SK-N-SH (cell line): ENCODE measurements at regions not wholly inside any gene's neighbourhood (a gene's known extent, or its start where the extent isn't known, plus 50 kb on each side); places are given as distances from the start of the nearest gene placed in this dataset.

Experiments used
- CTCF ChIA-PET: fragments of 300-600, 350-600 bp; formaldehyde crosslinking; extraction: SDS; loops from one replicate; lab custom pipeline; 2021; lab: Yijun Ruan, JAX
- POLR2A ChIA-PET: fragments of 350-600 bp; sonication (Branson Sonifier 250); formaldehyde crosslinking; extraction: SDS; loops from one replicate; lab custom pipeline; 2020; ENCODE audit warnings: antibody characterized with exemption, inconsistent platforms; lab: Yijun Ruan, JAX
- DNase-seq: peaks from one replicate; pipeline ENCODE4 v3.0.0; 2012
- H2AFZ ChIP-seq: fragments of 200-600 bp; sonication (generic); 2 replicates; pipeline ENCODE4 v1.8.1; 2016; ENCODE audit warnings: antibody characterized with exemption, mild to moderate bottlenecking, low read depth
- H3F3A ChIP-seq: fragments of 200-600 bp; sonication (generic); replicated peaks from 2 replicates; pipeline ENCODE3; 2016; ENCODE audit warnings: antibody characterized with exemption, mild to moderate bottlenecking; ENCODE audit not compliant: insufficient read depth
- H3K27ac ChIP-seq, 2 experiments: fragments of 200-500 bp in 1 of 2; fragments of 200-600 bp in 1 of 2; sonication (Bioruptor generic) in 1 of 2; sonication (generic), shearing (Covaris generic) in 1 of 2; 2 replicates each; pipeline versions ENCODE4 v1.5.1 to v1.6.1; 2014 to 2016; ENCODE audit warnings: low read depth in 2 of 2, inconsistent platforms in 1 of 2, low read length in 1 of 2, mild to moderate bottlenecking in 1 of 2, mixed read lengths in 1 of 2
- H3K27me3 ChIP-seq: fragments of 200-600 bp; sonication (generic), shearing (Covaris generic); 2 replicates; pipeline ENCODE4 v1.6.1; 2016; ENCODE audit warnings: mixed run types; ENCODE audit not compliant: insufficient read depth
- H3K36me3 ChIP-seq, 2 experiments: fragments of 200-500 bp in 1 of 2; fragments of 200-600 bp in 1 of 2; sonication (Bioruptor generic) in 1 of 2; sonication (generic) in 1 of 2; replicated peaks in 1 of 2; 2 replicates each; pipeline versions ENCODE3 to v1.5.1; 2014 to 2016; ENCODE audit warnings: low read length in 1 of 2, mild to moderate bottlenecking in 1 of 2; ENCODE audit not compliant: insufficient read depth in 2 of 2, control insufficient read depth in 1 of 2
- H3K4me1 ChIP-seq, 2 experiments: fragments of 200-500 bp in 1 of 2; fragments of 200-600 bp in 1 of 2; sonication (Bioruptor generic) in 1 of 2; sonication (generic), shearing (Covaris generic) in 1 of 2; 2 replicates each; pipeline versions ENCODE4 v1.5.1 to v1.6.1; 2014 to 2016; ENCODE audit warnings: low read depth in 1 of 2, low read length in 1 of 2, mixed run types in 1 of 2; ENCODE audit not compliant: insufficient read depth in 2 of 2, control insufficient read depth in 1 of 2
- H3K4me2 ChIP-seq: fragments of 200-600 bp; sonication (generic), shearing (Covaris generic); 2 replicates; pipeline ENCODE4 v1.6.1; 2017; ENCODE audit warnings: mixed run types
- H3K4me3 ChIP-seq, 2 experiments: fragments of 200-500 bp in 1 of 2; fragments of 200-600 bp in 1 of 2; sonication (Bioruptor generic) in 1 of 2; sonication (generic), shearing (Covaris generic) in 1 of 2; 2 replicates each; pipeline versions ENCODE4 v1.5.1 to v1.8.1; 2014 to 2016; ENCODE audit warnings: low read depth in 2 of 2, inconsistent platforms in 1 of 2, low read length in 1 of 2, mild to moderate bottlenecking in 1 of 2, mixed read lengths in 1 of 2, moderate library complexity in 1 of 2
- H3K79me2 ChIP-seq: fragments of 200-600 bp; sonication (generic); 2 replicates; pipeline ENCODE4 v1.8.1; 2017; ENCODE audit warnings: mild to moderate bottlenecking; ENCODE audit not compliant: insufficient read depth
- H3K9ac ChIP-seq: fragments of 200-600 bp; sonication (generic); 2 replicates; pipeline ENCODE4 v1.6.1; 2017; ENCODE audit warnings: mixed run types
- H3K9me2 ChIP-seq: fragments of 200-600 bp; sonication (generic); 2 replicates; pipeline ENCODE4 v1.6.1; 2017; ENCODE audit warnings: mixed run types
- H3K9me3 ChIP-seq: fragments of 200-600 bp; sonication (generic); 2 replicates; pipeline ENCODE4 v1.6.1; 2017; ENCODE audit warnings: mixed run types, mild to moderate bottlenecking, moderate library complexity
- H4K20me1 ChIP-seq: fragments of 200-600 bp; sonication (generic); 2 replicates; pipeline ENCODE4 v1.6.1; 2017; ENCODE audit warnings: mild to moderate bottlenecking, mixed run types; ENCODE audit not compliant: insufficient read depth
- ELF1 ChIP-seq: IDR thresholded peaks from 2 replicates; pipeline ENCODE4 v1.4.0; 2012
- EP300 ChIP-seq, 2 experiments: IDR thresholded peaks; 2 replicates each; pipeline versions ENCODE4 v1.4.0 to v1.6.1; 2012; ENCODE audit warnings: borderline replicate concordance in 1 of 2, low read depth in 1 of 2, low read length in 1 of 2
- FOSL2 ChIP-seq: IDR thresholded peaks from 2 replicates; pipeline ENCODE4 v1.4.0; 2012; ENCODE audit warnings: low read depth, mild to moderate bottlenecking, moderate library complexity, borderline replicate concordance
- FOXJ3 ChIP-seq: sonication (generic); formaldehyde crosslinking; IDR thresholded peaks from 2 replicates; pipeline ENCODE4 v1.5.1; 2020; ENCODE audit warnings: mild to moderate bottlenecking, missing genetic modification reagents
- MEF2A ChIP-seq: IDR thresholded peaks from 2 replicates; pipeline ENCODE4 v1.4.0; 2012; ENCODE audit warnings: low read depth, borderline replicate concordance
- NRF1 ChIP-seq: IDR thresholded peaks from 2 replicates; pipeline ENCODE4 v1.6.1; 2012; ENCODE audit warnings: low read depth, mild to moderate bottlenecking, low read length
- POLR2AphosphoS5 ChIP-seq: IDR thresholded peaks from 2 replicates; pipeline ENCODE4 v1.6.1; 2012; ENCODE audit warnings: low read depth, low read length
- RAD21 ChIP-seq: IDR thresholded peaks from 2 replicates; pipeline ENCODE4 v1.6.1; 2012; ENCODE audit warnings: mild to moderate bottlenecking, low read length
- RCOR1 ChIP-seq: fragments of 150-350 bp; IDR thresholded peaks from 2 replicates; pipeline ENCODE4 v1.6.1; 2017; ENCODE audit warnings: antibody characterized with exemption, low read length
- RFX5 ChIP-seq: IDR thresholded peaks from 2 replicates; pipeline ENCODE4 v1.6.1; 2012; ENCODE audit warnings: mild to moderate bottlenecking, improper control_type of control experiment, low read length
- RXRA ChIP-seq: IDR thresholded peaks from 2 replicates; pipeline ENCODE4 v1.4.0; 2012; ENCODE audit warnings: low read depth, mild to moderate bottlenecking, borderline replicate concordance
- SIN3A ChIP-seq: IDR thresholded peaks from 2 replicates; pipeline ENCODE4 v1.6.1; 2012; ENCODE audit warnings: low read depth, mild to moderate bottlenecking, low read length, moderate library complexity, borderline replicate concordance
- TCF12 ChIP-seq: IDR thresholded peaks from 2 replicates; pipeline ENCODE4 v1.4.0; 2012
- USF1 ChIP-seq: IDR thresholded peaks from 2 replicates; pipeline ENCODE4 v1.4.0; 2012; ENCODE audit warnings: low read depth, borderline replicate concordance
- YY1 ChIP-seq: IDR thresholded peaks from 2 replicates; pipeline ENCODE4 v1.4.0; 2012; ENCODE audit warnings: low read depth, mild to moderate bottlenecking
- whole genome bisulfite sequencing: methylation state at CpG from one replicate; pipeline ENCODE4 v1.1.6; 2017; ENCODE audit warnings: low lambda C conversion rate; 5-methylcytosine and 5-hydroxymethylcytosine counted together
- TF ChIP-seq, protein P1 (sequence below): fragments of 150-350 bp; IDR thresholded peaks from 2 replicates; pipeline ENCODE4 v1.6.1; 2017; ENCODE audit warnings: antibody characterized with exemption, low read length, low read depth, borderline replicate concordance
- TF ChIP-seq, protein P2 (sequence below): fragments of 200-600 bp; sonication (generic); IDR thresholded peaks from 2 replicates; pipeline ENCODE4 v1.6.1; 2017; ENCODE audit warnings: antibody characterized with exemption, mild to moderate bottlenecking, moderate library complexity
- TF ChIP-seq, protein P3 (sequence below): IDR thresholded peaks from 2 replicates; pipeline ENCODE4 v1.4.0; 2012; ENCODE audit warnings: low read depth

GRCh38 chr11:71078482-71078881 lies 173.9 kb downstream of the SHANK2 start:
- Histone ChIP-seq H3K27me3 (no peaks in the 10 kb centered on the region), H3K9me3 (no peaks in the 10 kb centered on the region), H4K20me1 (no peaks in the 10 kb centered on the region), H3K4me2 (no peak overlapping the region), H3K79me2 (no peaks in the 10 kb centered on the region), H3K36me3 (no peaks in the 10 kb centered on the region), H2AFZ (no peak overlapping the region), H3K9ac (no peak overlapping the region), H3K4me3 (no peak overlapping the region), H3K9me2 (no peaks in the 10 kb centered on the region), H3F3A (no peaks in the 10 kb centered on the region), H3K4me1 (no peaks in the 10 kb centered on the region), H3K27ac (no peak overlapping the region)
- no peak for TF ChIP-seq ELF1
- no peak for TF ChIP-seq RXRA
- no peak for TF ChIP-seq MEF2A
- no peak for TF ChIP-seq SIN3A
- ChIA-PET CTCF (interaction anchor here (0.8 to 4.3 kb wide), 4 partner anchors 261 to 612 kb away, joined by 3 to 29 read pairs (median 3); no protein-coding TSS in a partner anchor), POLR2A (no interaction called here)
- no peak for DNase-seq
- WGBS, result 26% methylated on average over 5 of the region's 6 CpGs

DNA sequence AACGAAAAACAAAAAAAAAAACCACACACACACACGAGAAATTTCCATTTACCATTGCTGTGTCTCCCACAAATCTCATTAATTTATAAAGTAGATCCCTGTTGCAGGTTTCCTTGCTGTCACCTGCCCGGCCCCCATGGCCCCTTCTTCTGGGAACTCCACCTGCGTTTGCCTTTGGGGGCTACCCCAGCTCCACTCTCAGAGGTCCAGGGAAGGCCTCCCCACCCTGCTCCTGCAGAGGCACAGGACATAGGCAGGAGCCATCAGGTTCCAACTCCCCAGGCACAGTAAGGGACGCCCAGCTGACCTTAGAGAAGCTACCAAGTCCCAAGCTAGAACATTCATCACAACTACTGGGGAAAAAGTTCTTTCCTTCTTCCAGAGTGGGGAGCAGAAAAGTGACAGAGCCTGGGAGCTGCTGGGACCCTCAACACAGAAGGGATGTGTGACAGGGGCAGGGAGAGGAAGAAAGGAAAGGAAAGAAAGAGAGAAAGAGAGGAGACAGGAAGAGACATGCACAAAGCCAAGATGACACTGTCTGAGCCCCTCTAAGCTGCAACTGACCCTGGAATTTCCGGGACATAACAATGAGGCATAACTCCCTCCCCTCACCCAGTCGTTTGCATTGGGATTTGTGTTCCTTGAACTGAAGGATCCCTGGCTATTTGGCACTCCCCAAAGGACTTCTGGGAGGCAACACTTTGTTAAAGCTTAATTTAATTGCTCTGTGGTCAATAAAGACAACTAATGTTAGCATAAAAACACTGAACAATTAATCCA lies 175.7 kb downstream of the SHANK2 start:
- WGBS, result 15% methylated on average over 7 of the region's 7 CpGs
- Histone ChIP-seq H3K4me1 (no peaks in the 10 kb centered on the region), H3K4me3 (no peak overlapping the region), H3K4me2 (no peak overlapping the region), H2AFZ (no peak overlapping the region), H3F3A (no peaks in the 10 kb centered on the region), H3K27ac (no peak overlapping the region), H3K9me2 (no peaks in the 10 kb centered on the region), H4K20me1 (no peaks in the 10 kb centered on the region), H3K9me3 (no peaks in the 10 kb centered on the region), H3K36me3 (no peaks in the 10 kb centered on the region), H3K79me2 (no peaks in the 10 kb centered on the region), H3K27me3 (no peaks in the 10 kb centered on the region), H3K9ac (no peak overlapping the region)
- CTCF ChIA-PET, result interaction anchor here (0.7 to 4.3 kb wide), 5 partner anchors 10 to 595 kb away, joined by 3 to 29 read pairs (median 3); no protein-coding TSS in a partner anchor
- no peak for DNase-seq
- TF ChIP-seq RCOR1 (no peak), SIN3A (no peak)
- POLR2A ChIA-PET, result no interaction called here

GRCh38 chr11:71075871-71076420 lies 176.4 kb downstream of the SHANK2 start:
- no peaks in the 10 kb centered on the region for H3K4me1 ChIP-seq
- H3K27ac ChIP-seq, result no peak overlapping the region
- H3K9ac ChIP-seq, result no peak overlapping the region
- no peaks in the 10 kb centered on the region for H3F3A ChIP-seq
- H3K79me2 ChIP-seq, result no peaks in the 10 kb centered on the region
- no peak overlapping the region for H3K4me2 ChIP-seq
- no peaks in the 10 kb centered on the region for H3K9me2 ChIP-seq
- H3K9me3 ChIP-seq, result no peaks in the 10 kb centered on the region
- no peaks in the 10 kb centered on the region for H4K20me1 ChIP-seq
- WGBS, result 36% methylated on average over 7 of the region's 10 CpGs
- H3K4me3 ChIP-seq, result no peak overlapping the region
- DNase-seq, result no peak
- POLR2A ChIA-PET, result no interaction called here
- CTCF ChIA-PET, result interaction anchor here (1.5 to 4.3 kb wide), 2 partner anchors 11 to 261 kb away, joined by 9 to 29 read pairs; no protein-coding TSS in a partner anchor
- no peak overlapping the region for H2AFZ ChIP-seq
- H3K27me3 ChIP-seq, result no peaks in the 10 kb centered on the region
- TF ChIP-seq, protein P1, sequence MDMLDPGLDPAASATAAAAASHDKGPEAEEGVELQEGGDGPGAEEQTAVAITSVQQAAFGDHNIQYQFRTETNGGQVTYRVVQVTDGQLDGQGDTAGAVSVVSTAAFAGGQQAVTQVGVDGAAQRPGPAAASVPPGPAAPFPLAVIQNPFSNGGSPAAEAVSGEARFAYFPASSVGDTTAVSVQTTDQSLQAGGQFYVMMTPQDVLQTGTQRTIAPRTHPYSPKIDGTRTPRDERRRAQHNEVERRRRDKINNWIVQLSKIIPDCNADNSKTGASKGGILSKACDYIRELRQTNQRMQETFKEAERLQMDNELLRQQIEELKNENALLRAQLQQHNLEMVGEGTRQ, result no peak
- TF ChIP-seq RAD21 (no peak), USF1 (no peak), YY1 (no peak), RFX5 (no peak), RCOR1 (no peak), POLR2AphosphoS5 (no peak), FOXJ3 (CRISPR knock-in tag) (no peak), MEF2A (no peak), NRF1 (no peak), RXRA (no peak), FOSL2 (no peak), TCF12 (no peak), EP300 (IDR thresholded peaks at IDR 0.05; ENCODE audit: borderline replicate concordance in 1 of 2, low read depth in 1 of 2, low read length in 1 of 2) (no peak)
- TF ChIP-seq, protein P2, sequence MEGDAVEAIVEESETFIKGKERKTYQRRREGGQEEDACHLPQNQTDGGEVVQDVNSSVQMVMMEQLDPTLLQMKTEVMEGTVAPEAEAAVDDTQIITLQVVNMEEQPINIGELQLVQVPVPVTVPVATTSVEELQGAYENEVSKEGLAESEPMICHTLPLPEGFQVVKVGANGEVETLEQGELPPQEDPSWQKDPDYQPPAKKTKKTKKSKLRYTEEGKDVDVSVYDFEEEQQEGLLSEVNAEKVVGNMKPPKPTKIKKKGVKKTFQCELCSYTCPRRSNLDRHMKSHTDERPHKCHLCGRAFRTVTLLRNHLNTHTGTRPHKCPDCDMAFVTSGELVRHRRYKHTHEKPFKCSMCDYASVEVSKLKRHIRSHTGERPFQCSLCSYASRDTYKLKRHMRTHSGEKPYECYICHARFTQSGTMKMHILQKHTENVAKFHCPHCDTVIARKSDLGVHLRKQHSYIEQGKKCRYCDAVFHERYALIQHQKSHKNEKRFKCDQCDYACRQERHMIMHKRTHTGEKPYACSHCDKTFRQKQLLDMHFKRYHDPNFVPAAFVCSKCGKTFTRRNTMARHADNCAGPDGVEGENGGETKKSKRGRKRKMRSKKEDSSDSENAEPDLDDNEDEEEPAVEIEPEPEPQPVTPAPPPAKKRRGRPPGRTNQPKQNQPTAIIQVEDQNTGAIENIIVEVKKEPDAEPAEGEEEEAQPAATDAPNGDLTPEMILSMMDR, result no peak
- TF ChIP-seq, protein P3, sequence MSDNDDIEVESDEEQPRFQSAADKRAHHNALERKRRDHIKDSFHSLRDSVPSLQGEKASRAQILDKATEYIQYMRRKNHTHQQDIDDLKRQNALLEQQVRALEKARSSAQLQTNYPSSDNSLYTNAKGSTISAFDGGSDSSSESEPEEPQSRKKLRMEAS, result no peak
- no peaks in the 10 kb centered on the region for H3K36me3 ChIP-seq
